ENCODE measurements at regions not wholly inside any gene's neighbourhood (a gene's known extent, or its start where the extent isn't known, plus 50 kb on each side); places are given as distances from the start of the nearest gene placed in this dataset.

DNA sequence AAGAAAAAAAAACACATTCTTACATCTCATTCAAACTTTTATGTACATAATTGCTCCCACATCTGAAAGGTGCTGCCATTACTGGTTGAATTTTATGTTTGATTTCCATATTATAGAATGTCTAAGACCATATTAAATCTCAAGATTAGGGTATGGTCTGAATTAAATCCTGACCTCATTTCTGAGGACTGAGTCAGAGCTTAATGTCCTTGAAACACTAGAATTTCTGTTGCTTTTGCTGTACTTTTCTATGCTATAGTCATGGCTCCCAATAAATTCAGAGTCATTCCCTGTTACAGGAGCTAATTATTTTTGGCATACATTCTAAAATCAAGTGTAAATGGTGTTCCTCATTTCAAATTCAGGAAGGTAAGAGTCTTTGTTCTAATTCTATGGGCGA is 285.3 kb upstream of the MANEA start (continued):
- no peak for TF ChIP-seq LCORL (IDR thresholded peaks at IDR 0.05)
- TF ChIP-seq LCORL (CRISPR knock-in tag; IDR thresholded peaks at IDR 0.05), result no peak
- TF ChIP-seq, protein P1, sequence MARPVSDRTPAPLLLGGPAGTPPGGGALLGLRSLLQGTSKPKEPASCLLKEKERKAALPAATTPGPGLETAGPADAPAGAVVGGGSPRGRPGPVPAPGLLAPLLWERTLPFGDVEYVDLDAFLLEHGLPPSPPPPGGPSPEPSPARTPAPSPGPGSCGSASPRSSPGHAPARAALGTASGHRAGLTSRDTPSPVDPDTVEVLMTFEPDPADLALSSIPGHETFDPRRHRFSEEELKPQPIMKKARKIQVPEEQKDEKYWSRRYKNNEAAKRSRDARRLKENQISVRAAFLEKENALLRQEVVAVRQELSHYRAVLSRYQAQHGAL (CRISPR knock-in tag; IDR thresholded peaks at IDR 0.05; ENCODE audit: not compliant biosample characterization), result no peak
- TF ChIP-seq ZFP36L2 (CRISPR knock-in tag; IDR thresholded peaks at IDR 0.05), result no peak
- TF ChIP-seq ZNF552 (CRISPR knock-in tag; IDR thresholded peaks at IDR 0.05; ENCODE audit: borderline replicate concordance), result no peak
- TF ChIP-seq RBAK (CRISPR knock-in tag; IDR thresholded peaks at IDR 0.05), result no peak
- TF ChIP-seq, protein P2, sequence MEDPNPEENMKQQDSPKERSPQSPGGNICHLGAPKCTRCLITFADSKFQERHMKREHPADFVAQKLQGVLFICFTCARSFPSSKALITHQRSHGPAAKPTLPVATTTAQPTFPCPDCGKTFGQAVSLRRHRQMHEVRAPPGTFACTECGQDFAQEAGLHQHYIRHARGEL (CRISPR knock-in tag; IDR thresholded peaks at IDR 0.05), result no peak
- TF ChIP-seq, protein P3, sequence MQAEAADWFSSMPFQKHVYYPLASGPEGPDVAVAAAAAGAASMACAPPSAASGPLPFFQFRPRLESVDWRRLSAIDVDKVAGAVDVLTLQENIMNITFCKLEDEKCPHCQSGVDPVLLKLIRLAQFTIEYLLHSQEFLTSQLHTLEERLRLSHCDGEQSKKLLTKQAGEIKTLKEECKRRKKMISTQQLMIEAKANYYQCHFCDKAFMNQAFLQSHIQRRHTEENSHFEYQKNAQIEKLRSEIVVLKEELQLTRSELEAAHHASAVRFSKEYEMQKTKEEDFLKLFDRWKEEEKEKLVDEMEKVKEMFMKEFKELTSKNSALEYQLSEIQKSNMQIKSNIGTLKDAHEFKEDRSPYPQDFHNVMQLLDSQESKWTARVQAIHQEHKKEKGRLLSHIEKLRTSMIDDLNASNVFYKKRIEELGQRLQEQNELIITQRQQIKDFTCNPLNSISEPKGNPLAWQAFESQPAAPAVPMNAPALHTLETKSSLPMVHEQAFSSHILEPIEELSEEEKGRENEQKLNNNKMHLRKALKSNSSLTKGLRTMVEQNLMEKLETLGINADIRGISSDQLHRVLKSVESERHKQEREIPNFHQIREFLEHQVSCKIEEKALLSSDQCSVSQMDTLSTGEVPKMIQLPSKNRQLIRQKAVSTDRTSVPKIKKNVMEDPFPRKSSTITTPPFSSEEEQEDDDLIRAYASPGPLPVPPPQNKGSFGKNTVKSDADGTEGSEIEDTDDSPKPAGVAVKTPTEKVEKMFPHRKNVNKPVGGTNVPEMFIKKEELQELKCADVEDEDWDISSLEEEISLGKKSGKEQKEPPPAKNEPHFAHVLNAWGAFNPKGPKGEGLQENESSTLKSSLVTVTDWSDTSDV (CRISPR knock-in tag; IDR thresholded peaks at IDR 0.05), result no peak
- TF ChIP-seq MLLT10 (CRISPR knock-in tag; IDR thresholded peaks at IDR 0.05), result no peak

DNA sequence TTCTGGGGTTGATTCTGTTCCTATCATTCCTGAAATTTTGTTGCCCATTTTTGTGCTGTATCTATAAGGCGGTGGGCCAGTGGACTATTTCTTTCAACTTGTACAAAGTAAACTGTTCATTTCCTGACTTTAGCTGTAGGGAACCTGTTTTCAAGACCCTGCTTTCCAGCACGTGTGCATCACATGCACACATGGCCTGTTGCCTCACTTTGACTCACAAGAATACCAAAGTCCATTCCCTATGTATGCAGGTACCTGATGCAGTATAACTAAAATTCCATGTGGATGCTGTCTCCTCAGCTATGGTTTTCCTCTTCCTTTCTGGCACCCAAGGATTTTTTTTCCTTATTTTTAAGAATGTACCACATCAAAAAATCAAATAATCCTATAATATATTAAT is 284.1 kb upstream of the MANEA start:
- no peak for FAIRE-seq
- H4K20me1 ChIP-seq (ENCODE audit: insufficient read depth, low read length), result no peaks in the 10 kb centered on the region
- TF ChIP-seq, protein P4, sequence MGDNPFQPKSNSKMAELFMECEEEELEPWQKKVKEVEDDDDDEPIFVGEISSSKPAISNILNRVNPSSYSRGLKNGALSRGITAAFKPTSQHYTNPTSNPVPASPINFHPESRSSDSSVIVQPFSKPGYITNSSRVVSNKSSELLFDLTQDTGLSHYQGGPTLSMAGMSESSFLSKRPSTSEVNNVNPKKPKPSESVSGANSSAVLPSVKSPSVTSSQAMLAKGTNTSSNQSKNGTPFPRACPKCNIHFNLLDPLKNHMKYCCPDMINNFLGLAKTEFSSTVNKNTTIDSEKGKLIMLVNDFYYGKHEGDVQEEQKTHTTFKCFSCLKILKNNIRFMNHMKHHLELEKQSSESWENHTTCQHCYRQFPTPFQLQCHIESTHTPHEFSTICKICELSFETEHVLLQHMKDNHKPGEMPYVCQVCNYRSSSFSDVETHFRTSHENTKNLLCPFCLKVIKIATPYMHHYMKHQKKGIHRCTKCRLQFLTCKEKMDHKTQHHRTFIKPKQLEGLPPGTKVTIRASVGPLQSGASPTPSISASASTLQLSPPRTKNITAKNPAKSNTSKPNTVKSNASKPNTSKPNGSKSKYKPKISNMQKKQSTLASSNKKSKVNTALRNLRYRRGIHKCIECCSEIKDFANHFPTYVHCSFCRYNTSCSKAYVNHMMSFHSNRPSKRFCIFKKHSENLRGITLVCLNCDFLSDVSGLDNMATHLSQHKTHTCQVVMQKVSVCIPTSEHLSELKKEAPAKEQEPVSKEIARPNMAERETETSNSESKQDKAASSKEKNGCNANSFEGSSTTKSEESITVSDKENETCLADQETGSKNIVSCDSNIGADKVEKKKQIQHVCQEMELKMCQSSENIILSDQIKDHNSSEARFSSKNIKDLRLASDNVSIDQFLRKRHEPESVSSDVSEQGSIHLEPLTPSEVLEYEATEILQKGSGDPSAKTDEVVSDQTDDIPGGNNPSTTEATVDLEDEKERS (CRISPR knock-in tag; IDR thresholded peaks at IDR 0.05), result no peak
- TF ChIP-seq, protein P5, sequence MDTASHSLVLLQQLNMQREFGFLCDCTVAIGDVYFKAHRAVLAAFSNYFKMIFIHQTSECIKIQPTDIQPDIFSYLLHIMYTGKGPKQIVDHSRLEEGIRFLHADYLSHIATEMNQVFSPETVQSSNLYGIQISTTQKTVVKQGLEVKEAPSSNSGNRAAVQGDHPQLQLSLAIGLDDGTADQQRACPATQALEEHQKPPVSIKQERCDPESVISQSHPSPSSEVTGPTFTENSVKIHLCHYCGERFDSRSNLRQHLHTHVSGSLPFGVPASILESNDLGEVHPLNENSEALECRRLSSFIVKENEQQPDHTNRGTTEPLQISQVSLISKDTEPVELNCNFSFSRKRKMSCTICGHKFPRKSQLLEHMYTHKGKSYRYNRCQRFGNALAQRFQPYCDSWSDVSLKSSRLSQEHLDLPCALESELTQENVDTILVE (CRISPR knock-in tag; IDR thresholded peaks at IDR 0.05), result no peak
- TF ChIP-seq, protein P6, sequence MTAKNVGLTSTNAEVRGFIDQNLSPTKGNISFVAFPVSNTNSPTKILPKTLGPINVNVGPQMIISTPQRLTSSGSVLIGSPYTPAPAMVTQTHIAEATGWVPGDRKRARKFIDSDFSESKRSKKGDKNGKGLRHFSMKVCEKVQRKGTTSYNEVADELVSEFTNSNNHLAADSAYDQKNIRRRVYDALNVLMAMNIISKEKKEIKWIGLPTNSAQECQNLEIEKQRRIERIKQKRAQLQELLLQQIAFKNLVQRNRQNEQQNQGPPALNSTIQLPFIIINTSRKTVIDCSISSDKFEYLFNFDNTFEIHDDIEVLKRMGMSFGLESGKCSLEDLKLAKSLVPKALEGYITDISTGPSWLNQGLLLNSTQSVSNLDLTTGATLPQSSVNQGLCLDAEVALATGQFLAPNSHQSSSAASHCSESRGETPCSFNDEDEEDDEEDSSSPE (CRISPR knock-in tag; IDR thresholded peaks at IDR 0.05), result no peak
- TF ChIP-seq, protein P7, sequence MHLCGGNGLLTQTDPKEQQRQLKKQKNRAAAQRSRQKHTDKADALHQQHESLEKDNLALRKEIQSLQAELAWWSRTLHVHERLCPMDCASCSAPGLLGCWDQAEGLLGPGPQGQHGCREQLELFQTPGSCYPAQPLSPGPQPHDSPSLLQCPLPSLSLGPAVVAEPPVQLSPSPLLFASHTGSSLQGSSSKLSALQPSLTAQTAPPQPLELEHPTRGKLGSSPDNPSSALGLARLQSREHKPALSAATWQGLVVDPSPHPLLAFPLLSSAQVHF (CRISPR knock-in tag; IDR thresholded peaks at IDR 0.05), result no peak
- no peak for TF ChIP-seq SMARCC2 (IDR thresholded peaks at IDR 0.05)

More for the DNA sequence above, 284.1 kb upstream of the MANEA start:
- Histone ChIP-seq H3K27me3 (ENCODE audit: control insufficient read depth in 1 of 2, insufficient read depth in 2 of 2, low read length in 2 of 2) (no peaks in the 10 kb centered on the region), H3K79me2 (ENCODE audit: insufficient read depth, low read length) (no peaks in the 10 kb centered on the region), H3K4me1 (ENCODE audit: insufficient read depth, low read length) (no peaks in the 10 kb centered on the region), H3K4me3 (replicated peaks in 1 of 3; ENCODE audit: insufficient read depth in 1 of 3, low read depth in 2 of 3, low read length in 3 of 3) (no peak overlapping the region), H3K9me3 (ENCODE audit: low read length) (no peaks in the 10 kb centered on the region), H3K36me3 (replicated peaks in 1 of 2; ENCODE audit: control insufficient read depth in 1 of 2, insufficient read depth in 2 of 2, low read length in 2 of 2) (no peaks in the 10 kb centered on the region), H3K4me2 (ENCODE audit: low read depth, low read length) (no peak overlapping the region), H2AFZ (ENCODE audit: low read length) (no peak overlapping the region), H3K27ac (ENCODE audit: extremely low read length, insufficient read depth, low read length) (no peak overlapping the region), H3K9ac (ENCODE audit: insufficient read depth, low read depth, low read length) (no peak overlapping the region)
- intact Hi-C loops (cut with micrococcal nuclease; ENCODE audit: unreplicated experiment), result no loop called here
- ChIA-PET CTCF (ENCODE audit: low intra/inter-chr PET ratio, low total read pairs) (no interaction called here), POLR2A (no interaction called here)
- in situ Hi-C loops (cut with HindIII; ENCODE audit: extremely low pct_ligation_motif_present, low pct_unique_long_range_greater_than_20kb), result no loop called here
- DNase-seq (ENCODE audit: low spot score) (no peak), ATAC-seq (peak; percentile 44; the same call in 1 of the 3 replicates)
- WGBS (ENCODE audit: low lambda C conversion rate), result 9% methylated on average over 2 of the region's 2 CpGs
- no TSS peak for BruUV-seq (replicated peaks)
